HEK293 (cell line): ENCODE measurements at regions not wholly inside any gene's neighbourhood (a gene's known extent, or its start where the extent isn't known, plus 50 kb on each side); places are given as distances from the start of the nearest gene placed in this dataset.

Experiments used
- CTCF ChIA-PET: fragments of 350-600 bp; formaldehyde crosslinking; extraction: SDS; loops from one replicate; lab custom pipeline; 2021; ENCODE audit warnings: antibody characterized with exemption; lab: Yijun Ruan, JAX
- POLR2A ChIA-PET: fragments of 300-600 bp; formaldehyde crosslinking; extraction: SDS; loops from one replicate; lab custom pipeline; 2020; ENCODE audit warnings: antibody characterized with exemption, inconsistent platforms; lab: Yijun Ruan, JAX
- H3K27ac ChIP-seq: fragments of 200-500 bp; sonication (Bioruptor generic); 2 replicates; pipeline ENCODE4 v1.5.1; 2014; ENCODE audit warnings: low read depth, low read length, control low read depth, inconsistent platforms; ENCODE audit errors: extremely low read depth
- H3K36me3 ChIP-seq, 2 experiments: fragments of 200-500 bp in 1 of 2; sonication (Bioruptor generic) in 1 of 2; 1 replicate in 1 of 2; 2 replicates in 1 of 2; pipeline ENCODE4 v1.5.1; 2014 to 2017; ENCODE audit warnings: inconsistent platforms in 2 of 2, low read length in 2 of 2; ENCODE audit not compliant: control insufficient read depth in 2 of 2, insufficient read depth in 1 of 2
- H3K4me1 ChIP-seq: fragments of 200-500 bp; sonication (Bioruptor generic); 2 replicates; pipeline ENCODE4 v1.5.1; 2014; ENCODE audit warnings: mild to moderate bottlenecking, low read length, inconsistent platforms; ENCODE audit not compliant: control insufficient read depth, insufficient read depth
- H3K4me3 ChIP-seq: 2 replicates; pipeline ENCODE4 v1.5.1; 2011; ENCODE audit warnings: low read depth, mild to moderate bottlenecking, control low read depth, low read length, moderate library complexity
- H3K9me3 ChIP-seq: fragments of 200-500 bp; sonication (Bioruptor generic); 2 replicates; pipeline ENCODE4 v1.5.1; 2014; ENCODE audit warnings: low read depth, low read length, inconsistent platforms; ENCODE audit not compliant: control insufficient read depth, insufficient read depth
- HIC1 ChIP-seq: fragments of 450-650 bp; formaldehyde crosslinking; IDR thresholded peaks from 2 replicates; pipeline ENCODE4 v1.5.1; 2016; ENCODE audit warnings: missing biosample characterization, missing genetic modification characterization
- KLF10 ChIP-seq: fragments of 450-650 bp; IDR thresholded peaks from 2 replicates; pipeline ENCODE4 v1.5.1; 2018; ENCODE audit warnings: missing biosample characterization, mild to moderate bottlenecking, missing genetic modification characterization
- KLF9 ChIP-seq: fragments of 450-650 bp; formaldehyde crosslinking; IDR thresholded peaks from 2 replicates; pipeline ENCODE4 v1.5.1; 2016; ENCODE audit warnings: missing biosample characterization, missing genetic modification characterization, low read depth
- MYNN ChIP-seq: fragments of 450-650 bp; formaldehyde crosslinking; IDR thresholded peaks from 2 replicates; pipeline ENCODE4 v1.5.1; 2016; ENCODE audit warnings: missing biosample characterization, missing genetic modification characterization, borderline replicate concordance
- OSR2 ChIP-seq: fragments of 450-650 bp; formaldehyde crosslinking; IDR thresholded peaks from 2 replicates; pipeline ENCODE4 v1.5.1; 2016; ENCODE audit warnings: missing biosample characterization, missing genetic modification characterization
- SETDB1 ChIP-seq: IDR thresholded peaks from one replicate; pipeline ENCODE4 v1.6.1; 2017; ENCODE audit warnings: mild to moderate bottlenecking, low read length, moderate library complexity, mixed read lengths; ENCODE audit not compliant: insufficient read length
- SP3 ChIP-seq: fragments of 450-650 bp; formaldehyde crosslinking; IDR thresholded peaks from 2 replicates; pipeline ENCODE4 v1.5.1; 2016; ENCODE audit warnings: missing biosample characterization, missing genetic modification characterization
- ZBTB21 ChIP-seq: fragments of 450-650 bp; formaldehyde crosslinking; IDR thresholded peaks from 2 replicates; pipeline ENCODE4 v1.5.1; 2017; ENCODE audit warnings: missing biosample characterization, missing genetic modification characterization
- ZFP3 ChIP-seq: fragments of 450-650 bp; formaldehyde crosslinking; IDR thresholded peaks from 2 replicates; pipeline ENCODE4 v1.5.1; 2016; ENCODE audit warnings: low read depth, missing biosample characterization, missing genetic modification characterization
- ZNF112 ChIP-seq: fragments of 450-650 bp; formaldehyde crosslinking; IDR thresholded peaks from 2 replicates; pipeline ENCODE4 v1.5.0; 2017; ENCODE audit warnings: missing biosample characterization, missing genetic modification characterization
- ZNF146 ChIP-seq: fragments of 450-650 bp; formaldehyde crosslinking; IDR thresholded peaks from 2 replicates; pipeline ENCODE4 v1.5.1; 2016; ENCODE audit warnings: missing biosample characterization, missing genetic modification characterization
- ZNF24 ChIP-seq: fragments of 450-650 bp; formaldehyde crosslinking; IDR thresholded peaks from 2 replicates; pipeline ENCODE4 v1.5.1; 2016; ENCODE audit warnings: missing biosample characterization, missing genetic modification characterization
- ZNF404 ChIP-seq: fragments of 450-650 bp; formaldehyde crosslinking; IDR thresholded peaks from 2 replicates; pipeline ENCODE4 v1.5.1; 2017; ENCODE audit warnings: missing biosample characterization, missing genetic modification characterization
- ZNF555 ChIP-seq: fragments of 450-650 bp; formaldehyde crosslinking; conservative IDR thresholded peaks from 2 replicates; pipeline ENCODE4 v1.5.1; 2017; ENCODE audit warnings: missing biosample characterization, mild to moderate bottlenecking, missing genetic modification characterization, inconsistent platforms
- ZNF571 ChIP-seq: fragments of 450-650 bp; formaldehyde crosslinking; IDR thresholded peaks from 2 replicates; pipeline ENCODE4 v1.5.0; 2017; ENCODE audit warnings: missing biosample characterization, missing genetic modification characterization
- ZNF600 ChIP-seq: fragments of 450-650 bp; formaldehyde crosslinking; IDR thresholded peaks from 2 replicates; pipeline ENCODE4 v1.5.1; 2016; ENCODE audit warnings: missing biosample characterization, missing genetic modification characterization
- ZNF626 ChIP-seq: fragments of 450-650 bp; sonication (Bioruptor Pico); formaldehyde crosslinking; IDR thresholded peaks from 2 replicates; pipeline ENCODE4 v1.5.1; 2018; ENCODE audit warnings: missing biosample characterization, missing genetic modification characterization, inconsistent platforms
- ZNF664 ChIP-seq: fragments of 450-650 bp; formaldehyde crosslinking; IDR thresholded peaks from 2 replicates; pipeline ENCODE4 v1.5.1; 2016; ENCODE audit warnings: missing biosample characterization, missing genetic modification characterization
- ZNF677 ChIP-seq: fragments of 450-650 bp; IDR thresholded peaks from 2 replicates; pipeline ENCODE4 v1.5.0; 2018; ENCODE audit warnings: missing biosample characterization, mild to moderate bottlenecking, missing genetic modification characterization, moderate library complexity
- ZNF791 ChIP-seq: fragments of 450-650 bp; formaldehyde crosslinking; IDR thresholded peaks from 2 replicates; pipeline ENCODE4 v1.5.1; 2016; ENCODE audit warnings: missing biosample characterization, missing genetic modification characterization
- TF ChIP-seq, protein P1 (sequence below): fragments of 450-650 bp; formaldehyde crosslinking; IDR thresholded peaks from 2 replicates; pipeline ENCODE4 v1.5.1; 2016; ENCODE audit warnings: missing biosample characterization, missing genetic modification characterization
- TF ChIP-seq, protein P2 (sequence below): fragments of 450-650 bp; formaldehyde crosslinking; IDR thresholded peaks from 2 replicates; pipeline ENCODE4 v1.5.1; 2016; ENCODE audit warnings: missing biosample characterization, missing genetic modification characterization
- TF ChIP-seq, protein P3 (sequence below): fragments of 450-650 bp; formaldehyde crosslinking; IDR thresholded peaks from 2 replicates; pipeline ENCODE4 v1.5.1; 2016; ENCODE audit warnings: missing biosample characterization, missing genetic modification characterization
- TF ChIP-seq, protein P4 (sequence below): fragments of 450-650 bp; formaldehyde crosslinking; optimal IDR thresholded peaks from 2 replicates; pipeline ENCODE3; 2016; ENCODE audit warnings: missing biosample characterization, mild to moderate bottlenecking, missing genetic modification characterization
- TF ChIP-seq, protein P5 (sequence below): fragments of 450-650 bp; formaldehyde crosslinking; IDR thresholded peaks from 2 replicates; pipeline ENCODE4; 2016; ENCODE audit warnings: missing biosample characterization, missing genetic modification characterization

GRCh38 chr3:101081446-101081845 is 88.2 kb upstream of the ABI3BP start:
- no peak overlapping the region for H3K27ac ChIP-seq
- no peaks in the 10 kb centered on the region for H3K4me1 ChIP-seq
- H3K36me3 ChIP-seq = no peaks in the 10 kb centered on the region
- no peaks in the 10 kb centered on the region for H3K9me3 ChIP-seq
- ChIA-PET CTCF (interaction anchor here (1.8 kb wide), 1 partner anchor 12 kb away, joined by 6 read pairs; no protein-coding TSS in a partner anchor), POLR2A (no interaction called here)
- TF ChIP-seq, protein P1, sequence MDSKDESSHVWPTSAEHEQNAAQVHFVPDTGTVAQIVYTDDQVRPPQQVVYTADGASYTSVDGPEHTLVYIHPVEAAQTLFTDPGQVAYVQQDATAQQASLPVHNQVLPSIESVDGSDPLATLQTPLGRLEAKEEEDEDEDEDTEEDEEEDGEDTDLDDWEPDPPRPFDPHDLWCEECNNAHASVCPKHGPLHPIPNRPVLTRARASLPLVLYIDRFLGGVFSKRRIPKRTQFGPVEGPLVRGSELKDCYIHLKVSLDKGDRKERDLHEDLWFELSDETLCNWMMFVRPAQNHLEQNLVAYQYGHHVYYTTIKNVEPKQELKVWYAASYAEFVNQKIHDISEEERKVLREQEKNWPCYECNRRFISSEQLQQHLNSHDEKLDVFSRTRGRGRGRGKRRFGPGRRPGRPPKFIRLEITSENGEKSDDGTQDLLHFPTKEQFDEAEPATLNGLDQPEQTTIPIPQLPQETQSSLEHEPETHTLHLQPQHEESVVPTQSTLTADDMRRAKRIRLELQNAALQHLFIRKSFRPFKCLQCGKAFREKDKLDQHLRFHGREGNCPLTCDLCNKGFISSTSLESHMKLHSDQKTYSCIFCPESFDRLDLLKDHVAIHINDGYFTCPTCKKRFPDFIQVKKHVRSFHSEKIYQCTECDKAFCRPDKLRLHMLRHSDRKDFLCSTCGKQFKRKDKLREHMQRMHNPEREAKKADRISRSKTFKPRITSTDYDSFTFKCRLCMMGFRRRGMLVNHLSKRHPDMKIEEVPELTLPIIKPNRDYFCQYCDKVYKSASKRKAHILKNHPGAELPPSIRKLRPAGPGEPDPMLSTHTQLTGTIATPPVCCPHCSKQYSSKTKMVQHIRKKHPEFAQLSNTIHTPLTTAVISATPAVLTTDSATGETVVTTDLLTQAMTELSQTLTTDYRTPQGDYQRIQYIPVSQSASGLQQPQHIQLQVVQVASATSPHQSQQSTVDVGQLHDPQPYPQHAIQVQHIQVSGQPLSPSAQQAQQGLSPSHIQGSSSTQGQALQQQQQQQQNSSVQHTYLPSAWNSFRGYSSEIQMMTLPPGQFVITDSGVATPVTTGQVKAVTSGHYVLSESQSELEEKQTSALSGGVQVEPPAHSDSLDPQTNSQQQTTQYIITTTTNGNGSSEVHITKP (tag by site-specific recombination) = no peak
- TF ChIP-seq HIC1 (tag by site-specific recombination) (no peak), ZNF404 (tag by site-specific recombination) (no peak), ZNF600 (no peak), KLF10 (tag by site-specific recombination) (no peak), ZNF664 (tag by site-specific recombination) (no peak), ZBTB21 (no peak), ZNF677 (tag by site-specific recombination) (no peak), OSR2 (tag by site-specific recombination) (no peak), ZNF571 (tag by site-specific recombination) (no peak), ZNF626 (tag by site-specific recombination) (no peak)
- TF ChIP-seq, protein P2, sequence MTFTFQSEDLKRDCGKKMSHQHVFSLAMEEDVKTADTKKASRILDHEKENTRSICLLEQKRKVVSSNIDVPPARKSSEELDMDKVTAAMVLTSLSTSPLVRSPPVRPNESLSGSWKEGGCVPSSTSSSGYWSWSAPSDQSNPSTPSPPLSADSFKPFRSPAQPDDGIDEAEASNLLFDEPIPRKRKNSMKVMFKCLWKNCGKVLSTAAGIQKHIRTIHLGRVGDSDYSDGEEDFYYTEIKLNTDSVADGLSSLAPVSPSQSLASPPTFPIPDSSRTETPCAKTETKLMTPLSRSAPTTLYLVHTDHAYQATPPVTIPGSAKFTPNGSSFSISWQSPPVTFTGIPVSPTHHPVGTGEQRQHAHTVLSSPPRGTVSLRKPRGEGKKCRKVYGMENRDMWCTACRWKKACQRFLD (tag by site-specific recombination) = no peak
- H3K4me3 ChIP-seq = no peak overlapping the region

DNA sequence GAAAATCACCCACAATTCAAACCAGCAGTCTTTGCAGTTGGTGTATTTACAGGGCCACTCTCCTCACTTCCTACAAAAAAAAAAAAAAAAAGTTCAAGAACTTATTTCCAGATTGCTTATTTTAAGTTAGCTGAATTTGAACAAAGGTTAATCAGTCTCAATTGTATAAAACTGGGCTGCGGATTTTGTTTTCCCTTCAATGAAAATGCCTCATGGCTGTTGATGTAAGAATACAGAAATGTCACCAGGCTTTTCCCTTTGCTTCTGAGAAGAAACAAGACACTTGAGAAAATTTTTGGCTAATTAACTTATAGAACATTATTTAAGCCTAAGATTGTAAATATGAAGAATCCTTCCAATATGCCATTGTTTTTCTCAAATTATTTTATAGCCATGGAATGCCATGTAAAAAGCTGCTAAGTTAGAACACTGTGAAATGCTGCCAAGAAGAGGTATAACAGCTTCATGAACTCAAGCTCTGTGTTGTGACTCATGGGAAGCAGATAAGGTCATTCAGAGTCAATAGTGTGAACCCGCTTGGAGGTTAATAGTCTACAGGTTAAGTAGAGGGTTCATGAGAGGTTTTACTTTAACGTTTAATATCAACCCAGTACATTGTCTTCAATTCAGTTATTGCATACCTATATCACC is 84.3 kb upstream of the ABI3BP start:
- POLR2A ChIA-PET = no interaction called here
- Histone ChIP-seq H3K4me1 (no peaks in the 10 kb centered on the region), H3K27ac (no peak overlapping the region), H3K36me3 (no peaks in the 10 kb centered on the region), H3K9me3 (no peaks in the 10 kb centered on the region), H3K4me3 (no peak overlapping the region)
- CTCF ChIA-PET = no interaction called here
- TF ChIP-seq, protein P3, sequence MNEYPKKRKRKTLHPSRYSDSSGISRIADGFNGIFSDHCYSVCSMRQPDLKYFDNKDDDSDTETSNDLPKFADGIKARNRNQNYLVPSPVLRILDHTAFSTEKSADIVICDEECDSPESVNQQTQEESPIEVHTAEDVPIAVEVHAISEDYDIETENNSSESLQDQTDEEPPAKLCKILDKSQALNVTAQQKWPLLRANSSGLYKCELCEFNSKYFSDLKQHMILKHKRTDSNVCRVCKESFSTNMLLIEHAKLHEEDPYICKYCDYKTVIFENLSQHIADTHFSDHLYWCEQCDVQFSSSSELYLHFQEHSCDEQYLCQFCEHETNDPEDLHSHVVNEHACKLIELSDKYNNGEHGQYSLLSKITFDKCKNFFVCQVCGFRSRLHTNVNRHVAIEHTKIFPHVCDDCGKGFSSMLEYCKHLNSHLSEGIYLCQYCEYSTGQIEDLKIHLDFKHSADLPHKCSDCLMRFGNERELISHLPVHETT (tag by site-specific recombination) = no peak
- TF ChIP-seq MYNN (tag by site-specific recombination) = no peak
- TF ChIP-seq ZNF146 (tag by site-specific recombination) = no peak
- TF ChIP-seq ZNF112 (tag by site-specific recombination) = no peak
- no peak for TF ChIP-seq ZNF791
- TF ChIP-seq ZNF24 (tag by site-specific recombination) = no peak
- no peak for TF ChIP-seq ZFP3 (tag by site-specific recombination)
- no peak for TF ChIP-seq SETDB1
- TF ChIP-seq, protein P4, sequence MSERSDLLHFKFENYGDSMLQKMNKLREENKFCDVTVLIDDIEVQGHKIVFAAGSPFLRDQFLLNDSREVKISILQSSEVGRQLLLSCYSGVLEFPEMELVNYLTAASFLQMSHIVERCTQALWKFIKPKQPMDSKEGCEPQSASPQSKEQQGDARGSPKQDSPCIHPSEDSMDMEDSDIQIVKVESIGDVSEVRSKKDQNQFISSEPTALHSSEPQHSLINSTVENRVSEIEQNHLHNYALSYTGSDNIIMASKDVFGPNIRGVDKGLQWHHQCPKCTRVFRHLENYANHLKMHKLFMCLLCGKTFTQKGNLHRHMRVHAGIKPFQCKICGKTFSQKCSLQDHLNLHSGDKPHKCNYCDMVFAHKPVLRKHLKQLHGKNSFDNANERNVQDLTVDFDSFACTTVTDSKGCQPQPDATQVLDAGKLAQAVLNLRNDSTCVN (tag by site-specific recombination) = no peak
- no peak for TF ChIP-seq KLF9
- TF ChIP-seq ZNF555 (tag by site-specific recombination) = no peak
- TF ChIP-seq, protein P5, sequence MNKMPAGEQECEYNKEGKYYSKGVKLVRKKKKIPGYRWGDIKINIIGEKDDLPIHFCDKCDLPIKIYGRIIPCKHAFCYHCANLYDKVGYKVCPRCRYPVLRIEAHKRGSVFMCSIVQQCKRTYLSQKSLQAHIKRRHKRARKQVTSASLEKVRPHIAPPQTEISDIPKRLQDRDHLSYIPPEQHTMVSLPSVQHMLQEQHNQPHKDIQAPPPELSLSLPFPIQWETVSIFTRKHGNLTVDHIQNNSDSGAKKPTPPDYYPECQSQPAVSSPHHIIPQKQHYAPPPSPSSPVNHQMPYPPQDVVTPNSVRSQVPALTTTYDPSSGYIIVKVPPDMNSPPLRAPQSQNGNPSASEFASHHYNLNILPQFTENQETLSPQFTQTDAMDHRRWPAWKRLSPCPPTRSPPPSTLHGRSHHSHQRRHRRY (tag by site-specific recombination) = no peak
- no peak for TF ChIP-seq ZNF677 (tag by site-specific recombination)
- no peak for TF ChIP-seq SP3 (tag by site-specific recombination)
